ENCODE measurements at regions not wholly inside any gene's neighbourhood (a gene's known extent, or its start where the extent isn't known, plus 50 kb on each side); places are given as distances from the start of the nearest gene placed in this dataset.

DNA sequence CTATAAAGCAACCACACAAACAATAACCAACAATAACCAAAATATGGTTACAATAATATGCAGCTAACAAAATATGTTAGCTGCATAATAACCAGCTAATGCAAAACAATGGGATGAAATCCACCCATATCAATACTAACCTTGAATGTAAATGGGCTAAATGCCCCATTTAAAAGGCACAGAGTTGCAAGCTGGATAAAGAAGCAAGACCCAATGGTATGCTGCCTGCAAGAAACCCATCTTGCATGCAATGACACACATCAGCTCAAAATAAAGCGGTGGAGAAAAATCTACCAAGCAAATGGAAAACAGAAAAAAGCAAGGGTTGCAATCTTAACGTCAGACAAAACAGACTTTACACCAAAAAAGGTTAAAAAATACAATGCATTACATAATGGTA, 316.5 kb upstream of the NR5A2 start:
- no peak overlapping the region for H3K9ac ChIP-seq (ENCODE audit: extremely low read depth, low read length, poor library complexity, severe bottlenecking)
- 90% methylated on average over 2 of the region's 2 CpGs; no CpG with 5 or more reads in 1 of the 2 experiments for WGBS, 2 experiments (ENCODE audit: insufficient coverage in 1 of 2, insufficient read length in 1 of 2)
- H3K9me3 Mint-ChIP-seq: peaks cover 24% of the 10 kb centered on the region
- H3K27ac ChIP-seq (ENCODE audit: low read depth, low read length): no peak overlapping the region
- no peaks in the 10 kb centered on the region for H3K4me1 ChIP-seq (ENCODE audit: control insufficient read depth, insufficient read depth, low read length)
- no peaks in the 10 kb centered on the region for H3K36me3 ChIP-seq (ENCODE audit: control insufficient read depth, insufficient read depth, low read length)
- peaks cover 7% of the 10 kb centered on the region for H3K4me1 Mint-ChIP-seq
- no peak overlapping the region for H3K4me3 Mint-ChIP-seq
- peaks cover 4% of the 10 kb centered on the region for H3K36me3 Mint-ChIP-seq (ENCODE audit: low read depth)
- no peak overlapping the region for H3K27ac Mint-ChIP-seq
- no peak for DNase-seq
- TF ChIP-seq, protein P1, sequence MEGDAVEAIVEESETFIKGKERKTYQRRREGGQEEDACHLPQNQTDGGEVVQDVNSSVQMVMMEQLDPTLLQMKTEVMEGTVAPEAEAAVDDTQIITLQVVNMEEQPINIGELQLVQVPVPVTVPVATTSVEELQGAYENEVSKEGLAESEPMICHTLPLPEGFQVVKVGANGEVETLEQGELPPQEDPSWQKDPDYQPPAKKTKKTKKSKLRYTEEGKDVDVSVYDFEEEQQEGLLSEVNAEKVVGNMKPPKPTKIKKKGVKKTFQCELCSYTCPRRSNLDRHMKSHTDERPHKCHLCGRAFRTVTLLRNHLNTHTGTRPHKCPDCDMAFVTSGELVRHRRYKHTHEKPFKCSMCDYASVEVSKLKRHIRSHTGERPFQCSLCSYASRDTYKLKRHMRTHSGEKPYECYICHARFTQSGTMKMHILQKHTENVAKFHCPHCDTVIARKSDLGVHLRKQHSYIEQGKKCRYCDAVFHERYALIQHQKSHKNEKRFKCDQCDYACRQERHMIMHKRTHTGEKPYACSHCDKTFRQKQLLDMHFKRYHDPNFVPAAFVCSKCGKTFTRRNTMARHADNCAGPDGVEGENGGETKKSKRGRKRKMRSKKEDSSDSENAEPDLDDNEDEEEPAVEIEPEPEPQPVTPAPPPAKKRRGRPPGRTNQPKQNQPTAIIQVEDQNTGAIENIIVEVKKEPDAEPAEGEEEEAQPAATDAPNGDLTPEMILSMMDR (conservative IDR thresholded peaks at IDR 0.05): no peak
- no peaks in the 10 kb centered on the region for H3K27me3 ChIP-seq (ENCODE audit: control insufficient read depth, insufficient read depth, low read length, poor library complexity, severe bottlenecking)
- peaks cover 21% of the 10 kb centered on the region for H3K9me3 ChIP-seq (ENCODE audit: control insufficient read depth, low read length)
- no peak overlapping the region for H3K4me3 ChIP-seq (ENCODE audit: low read length)
- H3K27me3 Mint-ChIP-seq (ENCODE audit: insufficient read depth): no peaks in the 10 kb centered on the region

DNA sequence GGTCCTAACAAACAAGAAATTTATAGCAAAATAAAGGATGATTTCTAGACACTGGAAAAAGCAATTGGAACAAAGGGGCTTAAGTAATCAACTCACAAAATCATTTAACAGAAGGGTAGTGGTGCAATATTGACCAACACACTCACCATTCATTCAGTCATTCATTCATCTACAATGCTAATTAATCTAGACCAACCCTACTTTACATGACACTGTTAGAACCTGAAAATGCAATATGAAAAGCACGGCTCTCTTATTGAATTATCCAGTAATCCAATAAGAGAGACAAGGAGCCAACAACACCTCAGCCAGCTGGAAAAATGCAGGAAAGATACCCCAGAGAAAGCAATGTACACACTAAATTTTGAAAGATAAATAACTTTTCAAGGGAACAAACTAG, 310.8 kb upstream of the NR5A2 start:
- H3K36me3 Mint-ChIP-seq (ENCODE audit: low read depth): no peaks in the 10 kb centered on the region
- no peaks in the 10 kb centered on the region for H3K27me3 Mint-ChIP-seq (ENCODE audit: insufficient read depth)

DNA sequence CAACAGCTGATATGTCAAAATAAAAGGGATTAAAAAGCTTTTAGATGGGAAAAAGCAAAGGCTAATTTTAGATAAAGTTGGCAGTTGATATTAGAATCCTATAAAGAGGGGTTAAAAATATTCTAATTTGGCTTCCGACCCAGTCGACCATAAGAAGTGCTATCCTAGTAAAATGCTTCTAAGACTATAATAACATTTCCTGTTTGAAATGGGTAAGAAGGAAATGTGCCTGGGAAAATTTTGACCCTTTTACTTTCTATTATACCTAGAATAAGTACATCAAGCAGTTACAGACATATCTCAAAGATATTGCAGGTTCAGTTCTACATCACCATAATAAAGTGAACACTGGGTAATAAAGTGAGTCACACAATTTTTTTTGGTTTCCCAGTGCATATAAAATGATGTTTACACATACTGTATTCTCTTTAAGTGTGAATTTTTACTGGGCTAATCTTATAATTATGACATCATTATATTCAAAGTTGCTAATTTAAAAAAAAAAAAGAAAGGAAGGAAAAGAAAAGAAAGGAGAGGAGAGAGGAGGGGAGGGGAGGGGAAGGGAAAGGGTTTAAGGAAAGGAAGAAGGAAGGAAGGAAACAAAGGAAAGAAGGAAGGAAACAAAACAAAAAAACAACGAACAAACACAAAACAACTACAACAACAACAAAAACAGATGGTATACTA, 308.2 kb upstream of the NR5A2 start:
- WGBS, 2 experiments (ENCODE audit: insufficient coverage in 1 of 2, insufficient read length in 1 of 2): 95% methylated on average over 3 of the region's 3 CpGs; no CpG with 5 or more reads in 1 of the 2 experiments
- Histone ChIP-seq H3K9me3 (ENCODE audit: control insufficient read depth, low read length) (peaks cover 5% of the 10 kb centered on the region), H3K27ac (ENCODE audit: low read depth, low read length) (no peak overlapping the region), H3K27me3 (ENCODE audit: control insufficient read depth, insufficient read depth, low read length, poor library complexity, severe bottlenecking) (no peaks in the 10 kb centered on the region), H3K9ac (ENCODE audit: extremely low read depth, low read length, poor library complexity, severe bottlenecking) (no peak overlapping the region), H3K4me1 (ENCODE audit: control insufficient read depth, insufficient read depth, low read length) (peaks cover 10% of the 10 kb centered on the region), H3K36me3 (ENCODE audit: control insufficient read depth, insufficient read depth, low read length) (no peaks in the 10 kb centered on the region), H3K4me3 (ENCODE audit: low read length) (no peak overlapping the region)
- Mint-ChIP-seq H3K4me1 (peaks cover 33% of the 10 kb centered on the region), H3K9me3 (no peaks in the 10 kb centered on the region), H3K27me3 (ENCODE audit: insufficient read depth) (no peaks in the 10 kb centered on the region), H3K36me3 (ENCODE audit: low read depth) (no peaks in the 10 kb centered on the region), H3K27ac (no peak overlapping the region), H3K4me3 (no peak overlapping the region)
- no peak for DNase-seq
- TF ChIP-seq, protein P1 (conservative IDR thresholded peaks at IDR 0.05): no peak

More for the DNA sequence above, 310.8 kb upstream of the NR5A2 start:
- H3K4me3 Mint-ChIP-seq: no peak overlapping the region
- H3K9ac ChIP-seq (ENCODE audit: extremely low read depth, low read length, poor library complexity, severe bottlenecking): no peak overlapping the region
- no peak for DNase-seq
- 92 to 100% methylated on average over 1 of the region's 1 CpG for WGBS, 2 experiments (ENCODE audit: insufficient coverage in 1 of 2, insufficient read length in 1 of 2)
- H3K4me1 ChIP-seq (ENCODE audit: control insufficient read depth, insufficient read depth, low read length): peaks cover 9% of the 10 kb centered on the region
- H3K9me3 Mint-ChIP-seq: peaks cover 12% of the 10 kb centered on the region
- H3K27me3 ChIP-seq (ENCODE audit: control insufficient read depth, insufficient read depth, low read length, poor library complexity, severe bottlenecking): no peaks in the 10 kb centered on the region
- peaks cover 8% of the 10 kb centered on the region for H3K9me3 ChIP-seq (ENCODE audit: control insufficient read depth, low read length)
- H3K4me1 Mint-ChIP-seq: peaks cover 22% of the 10 kb centered on the region
- no peak overlapping the region for H3K27ac ChIP-seq (ENCODE audit: low read depth, low read length)
- no peak overlapping the region for H3K4me3 ChIP-seq (ENCODE audit: low read length)
- TF ChIP-seq, protein P1 (conservative IDR thresholded peaks at IDR 0.05): no peak
- H3K27ac Mint-ChIP-seq: no peak overlapping the region
- no peaks in the 10 kb centered on the region for H3K36me3 ChIP-seq (ENCODE audit: control insufficient read depth, insufficient read depth, low read length)

Measured in endodermal cell (in vitro differentiated cells).